ENCODE measurements at regions not wholly inside any gene's neighbourhood (a gene's known extent, or its start where the extent isn't known, plus 50 kb on each side); places are given as distances from the start of the nearest gene placed in this dataset.

DNA sequence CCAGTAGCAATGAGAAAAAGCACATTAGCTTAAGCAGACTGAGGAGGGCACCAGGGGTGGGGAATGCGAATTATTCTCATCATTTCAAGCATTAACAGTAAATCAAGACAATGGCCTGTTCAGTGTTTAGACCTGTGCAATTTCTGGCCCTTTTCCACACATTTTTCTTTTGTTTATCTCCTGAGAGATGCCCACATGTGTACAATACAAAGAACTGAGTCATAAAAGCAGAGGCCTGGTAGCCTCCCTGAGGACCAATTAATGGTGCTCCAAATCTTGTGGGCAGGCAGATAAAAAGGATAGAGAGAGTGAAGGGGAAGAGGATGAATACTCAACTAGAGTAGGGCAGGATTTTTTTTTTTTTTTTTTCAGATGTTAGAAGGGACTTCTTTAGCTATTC lies 480.8 kb downstream of the RERGL start:
- 67% methylated on average over 1 of the region's 1 CpG for WGBS (ENCODE audit: insufficient coverage)
- H3K9me3 Mint-ChIP-seq, result peaks cover 0 to 2% of the 10 kb centered on the region in 2 donors
- H3K27ac Mint-ChIP-seq, result no peak overlapping the region
- no peak for ATAC-seq
- Histone ChIP-seq H3K4me1 (ENCODE audit: control insufficient read depth, insufficient read depth, low read length) (no peaks in the 10 kb centered on the region), H3K9me3 (ENCODE audit: control insufficient read depth, insufficient read depth, low read length) (no peaks in the 10 kb centered on the region), H3K36me3 (ENCODE audit: control insufficient read depth, insufficient read depth, low read length) (no peaks in the 10 kb centered on the region), H3K4me3 (ENCODE audit: low read length) (no peak overlapping the region), H3K27ac (ENCODE audit: low read length) (no peak overlapping the region), H3K27me3 (ENCODE audit: control insufficient read depth, insufficient read depth, low read length) (no peaks in the 10 kb centered on the region)
- no peak for DNase-seq
- no peaks in the 10 kb centered on the region for H3K36me3 Mint-ChIP-seq
- TF ChIP-seq, protein P1, sequence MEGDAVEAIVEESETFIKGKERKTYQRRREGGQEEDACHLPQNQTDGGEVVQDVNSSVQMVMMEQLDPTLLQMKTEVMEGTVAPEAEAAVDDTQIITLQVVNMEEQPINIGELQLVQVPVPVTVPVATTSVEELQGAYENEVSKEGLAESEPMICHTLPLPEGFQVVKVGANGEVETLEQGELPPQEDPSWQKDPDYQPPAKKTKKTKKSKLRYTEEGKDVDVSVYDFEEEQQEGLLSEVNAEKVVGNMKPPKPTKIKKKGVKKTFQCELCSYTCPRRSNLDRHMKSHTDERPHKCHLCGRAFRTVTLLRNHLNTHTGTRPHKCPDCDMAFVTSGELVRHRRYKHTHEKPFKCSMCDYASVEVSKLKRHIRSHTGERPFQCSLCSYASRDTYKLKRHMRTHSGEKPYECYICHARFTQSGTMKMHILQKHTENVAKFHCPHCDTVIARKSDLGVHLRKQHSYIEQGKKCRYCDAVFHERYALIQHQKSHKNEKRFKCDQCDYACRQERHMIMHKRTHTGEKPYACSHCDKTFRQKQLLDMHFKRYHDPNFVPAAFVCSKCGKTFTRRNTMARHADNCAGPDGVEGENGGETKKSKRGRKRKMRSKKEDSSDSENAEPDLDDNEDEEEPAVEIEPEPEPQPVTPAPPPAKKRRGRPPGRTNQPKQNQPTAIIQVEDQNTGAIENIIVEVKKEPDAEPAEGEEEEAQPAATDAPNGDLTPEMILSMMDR (IDR thresholded peaks at IDR 0.05), result no peak
- H3K4me3 Mint-ChIP-seq, result no peak overlapping the region
- intact Hi-C loops (cut with micrococcal nuclease), result no loop called here
- no peaks in the 10 kb centered on the region for H3K27me3 Mint-ChIP-seq (ENCODE audit: low read depth in 2 of 2)
- H3K4me1 Mint-ChIP-seq, result no peaks in the 10 kb centered on the region

DNA sequence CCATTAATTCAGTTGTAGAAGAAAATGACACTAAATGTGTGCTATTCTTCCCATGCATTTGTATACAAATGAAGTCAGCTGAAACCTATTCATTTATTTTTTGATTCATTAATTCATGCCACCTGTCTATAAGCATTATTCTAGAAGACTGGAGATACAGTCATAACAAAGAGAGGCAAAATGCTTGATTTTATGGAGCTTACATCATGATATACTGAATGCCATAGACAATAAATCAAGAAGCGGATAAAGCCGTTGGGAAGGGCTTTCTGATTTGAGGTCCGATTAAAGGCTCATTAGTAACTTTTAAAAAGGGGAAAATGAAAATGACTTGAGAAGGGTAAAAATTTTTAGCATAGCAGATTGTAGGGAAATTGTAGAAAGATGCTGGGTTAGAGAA lies 494.9 kb downstream of the RERGL start:
- DNase-seq, result no peak
- 95% methylated on average over 3 of the region's 3 CpGs for WGBS (ENCODE audit: insufficient coverage)
- H3K36me3 ChIP-seq (ENCODE audit: control insufficient read depth, insufficient read depth, low read length), result no peaks in the 10 kb centered on the region
- TF ChIP-seq, protein P1 (IDR thresholded peaks at IDR 0.05), result no peak
- H3K27me3 ChIP-seq (ENCODE audit: control insufficient read depth, insufficient read depth, low read length), result no peaks in the 10 kb centered on the region
- Mint-ChIP-seq H3K27me3 (ENCODE audit: low read depth in 2 of 2) (no peaks in the 10 kb centered on the region), H3K9me3 (peaks cover 11 to 15% of the 10 kb centered on the region in 2 donors), H3K27ac (no peak overlapping the region), H3K4me3 (no peak overlapping the region), H3K4me1 (no peaks in the 10 kb centered on the region), H3K36me3 (no peaks in the 10 kb centered on the region)
- no peak for ATAC-seq
- H3K4me3 ChIP-seq (ENCODE audit: low read length), result no peak overlapping the region
- intact Hi-C loops (cut with micrococcal nuclease), result no loop called here
- H3K27ac ChIP-seq (ENCODE audit: low read length), result no peak overlapping the region
- no peaks in the 10 kb centered on the region for H3K9me3 ChIP-seq (ENCODE audit: control insufficient read depth, insufficient read depth, low read length)
- H3K4me1 ChIP-seq (ENCODE audit: control insufficient read depth, insufficient read depth, low read length), result no peaks in the 10 kb centered on the region

DNA sequence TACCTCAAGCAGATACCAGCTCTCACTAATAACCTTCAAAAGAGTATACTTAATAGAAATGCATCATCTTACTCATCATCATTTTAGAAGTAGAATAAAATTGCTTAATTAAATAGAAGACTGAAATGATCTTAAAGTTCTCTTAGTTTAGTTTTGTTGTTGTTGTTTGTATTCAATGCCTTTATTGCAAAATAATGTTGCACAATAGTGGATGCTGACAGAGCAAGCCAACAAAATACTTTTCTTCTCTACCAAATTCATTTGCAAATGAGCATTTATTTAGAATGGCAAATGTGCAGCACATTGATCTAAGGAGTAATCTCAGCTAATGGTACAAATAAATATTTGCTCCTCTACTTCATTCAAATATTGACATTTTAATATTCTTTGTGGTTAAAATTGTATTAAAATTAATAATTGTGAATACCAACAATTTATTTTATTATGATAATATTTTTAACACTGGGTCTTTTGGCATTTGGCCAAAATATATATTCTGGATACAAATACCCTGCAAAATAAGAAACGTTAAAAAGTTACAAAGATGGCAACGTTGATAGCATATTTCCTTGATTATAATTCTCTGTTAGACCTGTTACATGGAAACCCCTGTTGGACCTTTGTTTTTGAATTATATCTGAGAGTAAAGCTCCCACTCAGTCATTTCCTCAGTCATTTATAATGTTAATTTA lies 496.1 kb downstream of the RERGL start:
- H3K4me1 Mint-ChIP-seq, result no peaks in the 10 kb centered on the region
- no peaks in the 10 kb centered on the region for H3K36me3 ChIP-seq (ENCODE audit: control insufficient read depth, insufficient read depth, low read length)
- no peaks in the 10 kb centered on the region for H3K36me3 Mint-ChIP-seq
- no peaks in the 10 kb centered on the region for H3K27me3 ChIP-seq (ENCODE audit: control insufficient read depth, insufficient read depth, low read length)
- TF ChIP-seq, protein P1 (IDR thresholded peaks at IDR 0.05), result no peak
- H3K27me3 Mint-ChIP-seq (ENCODE audit: low read depth in 2 of 2), result no peaks in the 10 kb centered on the region
- peaks cover 14 to 17% of the 10 kb centered on the region in 2 donors for H3K9me3 Mint-ChIP-seq
- H3K4me3 ChIP-seq (ENCODE audit: low read length), result no peak overlapping the region
- H3K4me1 ChIP-seq (ENCODE audit: control insufficient read depth, insufficient read depth, low read length), result no peaks in the 10 kb centered on the region
- H3K4me3 Mint-ChIP-seq, result no peak overlapping the region
- H3K9me3 ChIP-seq (ENCODE audit: control insufficient read depth, insufficient read depth, low read length), result no peaks in the 10 kb centered on the region
- ATAC-seq (no peak), DNase-seq (no peak)
- H3K27ac ChIP-seq (ENCODE audit: low read length), result no peak overlapping the region
- no CpG with 5 or more reads among the region's 2 CpGs for WGBS (ENCODE audit: insufficient coverage)
- intact Hi-C loops (cut with micrococcal nuclease), result no loop called here
- H3K27ac Mint-ChIP-seq, result no peak overlapping the region

DNA sequence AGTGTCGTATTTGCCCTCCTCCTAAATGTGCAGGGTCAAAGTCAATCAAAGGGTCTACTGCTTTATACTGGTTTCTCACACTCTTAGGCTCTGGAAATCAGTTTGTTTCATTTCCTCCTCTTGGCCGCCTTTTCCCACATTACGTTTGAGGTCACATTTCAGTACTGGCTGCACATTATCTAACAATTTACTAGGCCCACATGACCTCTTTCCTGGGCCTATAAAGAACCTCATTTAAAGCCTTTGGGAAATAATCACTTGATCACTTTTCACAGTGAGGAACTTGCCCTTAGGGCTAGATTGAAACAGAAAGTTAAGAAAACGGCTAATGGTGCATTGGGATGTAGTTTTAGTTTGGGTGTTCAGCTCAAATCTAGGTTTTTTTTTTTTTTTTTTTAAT lies 497.5 kb downstream of the RERGL start:
- TF ChIP-seq, protein P1 (IDR thresholded peaks at IDR 0.05), result no peak
- H3K36me3 Mint-ChIP-seq, result no peaks in the 10 kb centered on the region
- peaks cover 17% of the 10 kb centered on the region in 2 donors for H3K9me3 Mint-ChIP-seq
- Histone ChIP-seq H3K36me3 (ENCODE audit: control insufficient read depth, insufficient read depth, low read length) (no peaks in the 10 kb centered on the region), H3K9me3 (ENCODE audit: control insufficient read depth, insufficient read depth, low read length) (no peaks in the 10 kb centered on the region), H3K27me3 (ENCODE audit: control insufficient read depth, insufficient read depth, low read length) (no peaks in the 10 kb centered on the region), H3K4me1 (ENCODE audit: control insufficient read depth, insufficient read depth, low read length) (no peaks in the 10 kb centered on the region), H3K27ac (ENCODE audit: low read length) (no peak overlapping the region), H3K4me3 (ENCODE audit: low read length) (no peak overlapping the region)
- no peak overlapping the region for H3K4me3 Mint-ChIP-seq
- no peaks in the 10 kb centered on the region for H3K27me3 Mint-ChIP-seq (ENCODE audit: low read depth in 2 of 2)
- WGBS (ENCODE audit: insufficient coverage), result 88% methylated on average over 4 of the region's 4 CpGs
- intact Hi-C loops (cut with micrococcal nuclease), result no loop called here
- DNase-seq (no peak), ATAC-seq (no peak)
- H3K27ac Mint-ChIP-seq, result no peak overlapping the region
- no peaks in the 10 kb centered on the region for H3K4me1 Mint-ChIP-seq
